H9 (cell line): ENCODE measurements at regions not wholly inside any gene's neighbourhood (a gene's known extent, or its start where the extent isn't known, plus 50 kb on each side); places are given as distances from the start of the nearest gene placed in this dataset.
A peak's percentile ranks its signal among the peaks of the same experiment; 100 is the strongest.

Experiments
- DNase-seq: peaks from one replicate; pipeline ENCODE4 v3.0.0-alpha.2; 2017
- H2AFZ ChIP-seq: one replicate; pipeline ENCODE4 v1.6.1; 2013; ENCODE audit warnings: mild to moderate bottlenecking, low read length, control low read depth, moderate library complexity
- H2AK5ac ChIP-seq: 2 replicates; pipeline ENCODE4 v1.6.1; 2013; ENCODE audit warnings: low read length, control low read depth, mixed read lengths; ENCODE audit not compliant: insufficient read length
- H2BK120ac ChIP-seq: one replicate; pipeline ENCODE4 v1.6.1; 2013; ENCODE audit warnings: low read depth, mild to moderate bottlenecking, low read length, control low read depth, inconsistent platforms; ENCODE audit not compliant: poor library complexity, severe bottlenecking
- H2BK12ac ChIP-seq: 2 replicates; pipeline ENCODE4 v1.6.1; 2013; ENCODE audit warnings: low read length, control low read depth, mixed read lengths, low read depth; ENCODE audit not compliant: insufficient read length
- H2BK15ac ChIP-seq: 2 replicates; pipeline ENCODE4 v1.6.1; 2013; ENCODE audit warnings: low read depth, low read length, control low read depth
- H2BK20ac ChIP-seq: one replicate; pipeline ENCODE4 v1.6.1; 2013; ENCODE audit warnings: low read depth, mild to moderate bottlenecking, low read length, control low read depth, inconsistent platforms; ENCODE audit not compliant: poor library complexity, severe bottlenecking
- H2BK5ac ChIP-seq: 2 replicates; pipeline ENCODE4 v1.6.1; 2013; ENCODE audit warnings: low read length, control low read depth, mixed read lengths; ENCODE audit not compliant: insufficient read length
- H3K14ac ChIP-seq: 2 replicates; pipeline ENCODE4 v1.6.1; 2013; ENCODE audit warnings: low read length, control low read depth; ENCODE audit not compliant: insufficient read depth
- H3K18ac ChIP-seq: 2 replicates; pipeline ENCODE4 v1.6.1; 2013; ENCODE audit warnings: low read depth, mild to moderate bottlenecking, mixed read lengths, low read length, control low read depth; ENCODE audit not compliant: insufficient read length
- H3K23ac ChIP-seq: 2 replicates; pipeline ENCODE4 v1.6.1; 2013; ENCODE audit warnings: low read length, control low read depth, mixed read lengths, low read depth; ENCODE audit not compliant: insufficient read length
- H3K23me2 ChIP-seq: 2 replicates; pipeline ENCODE4 v1.6.1; 2013; ENCODE audit warnings: low read depth, mild to moderate bottlenecking, mixed read lengths, low read length, control low read depth; ENCODE audit not compliant: insufficient read length, poor library complexity, severe bottlenecking
- H3K27ac ChIP-seq: 2 replicates; pipeline ENCODE4 v1.5.1; 2013; ENCODE audit warnings: low read length, control low read depth, mixed read lengths, low read depth; ENCODE audit not compliant: insufficient read length
- H3K27me3 ChIP-seq: 2 replicates; pipeline ENCODE4 v1.6.1; 2013; ENCODE audit warnings: low read length, control low read depth, inconsistent platforms; ENCODE audit not compliant: insufficient read depth
- H3K4ac ChIP-seq: 2 replicates; pipeline ENCODE4 v1.6.1; 2013; ENCODE audit warnings: low read depth, mild to moderate bottlenecking, control low read depth, inconsistent platforms, low read length, moderate library complexity
- H3K4me1 ChIP-seq: 2 replicates; pipeline ENCODE4 v1.6.1; 2013; ENCODE audit warnings: low read length, control low read depth, inconsistent platforms; ENCODE audit not compliant: insufficient read depth
- H3K4me2 ChIP-seq: 2 replicates; pipeline ENCODE4 v1.6.1; 2013; ENCODE audit warnings: low read length, control low read depth, mixed read lengths; ENCODE audit not compliant: insufficient read length, insufficient read depth
- H3K56ac ChIP-seq: 2 replicates; pipeline ENCODE4 v1.6.1; 2013; ENCODE audit warnings: low read depth, mild to moderate bottlenecking, mixed read lengths, low read length, control low read depth; ENCODE audit not compliant: insufficient read length
- H3K79me1 ChIP-seq: 2 replicates; pipeline ENCODE4 v1.6.1; 2013; ENCODE audit warnings: low read depth, mild to moderate bottlenecking, moderate library complexity, low read length, control low read depth, inconsistent platforms; ENCODE audit not compliant: insufficient read depth, poor library complexity, severe bottlenecking
- H3K79me2 ChIP-seq: 2 replicates; pipeline ENCODE4 v1.6.1; 2013; ENCODE audit warnings: low read length, control low read depth, inconsistent platforms; ENCODE audit not compliant: insufficient read depth
- H3K9ac ChIP-seq: 2 replicates; pipeline ENCODE4 v1.6.1; 2013; ENCODE audit warnings: low read length, control low read depth, mixed read lengths; ENCODE audit not compliant: insufficient read length; ENCODE audit errors: extremely low read depth
- H3K9me3 ChIP-seq: one replicate; pipeline ENCODE4 v1.6.1; 2013; ENCODE audit warnings: low read depth, low read length, inconsistent platforms; ENCODE audit not compliant: control insufficient read depth
- H3T11ph ChIP-seq: one replicate; pipeline ENCODE4 v1.6.1; 2013; ENCODE audit warnings: mild to moderate bottlenecking, low read length, control low read depth, inconsistent platforms
- H4K20me1 ChIP-seq: one replicate; pipeline ENCODE4 v1.6.1; 2013; ENCODE audit not compliant: control insufficient read depth, insufficient read length, insufficient read depth
- H4K5ac ChIP-seq: 2 replicates; pipeline ENCODE4 v1.6.1; 2013; ENCODE audit warnings: low read depth, mild to moderate bottlenecking, mixed read lengths, low read length, control low read depth; ENCODE audit not compliant: insufficient read length
- H4K8ac ChIP-seq: replicated peaks from 2 replicates; pipeline ENCODE4 v1.6.1; 2013; ENCODE audit warnings: low read length, control low read depth, mixed read lengths, low read depth; ENCODE audit not compliant: insufficient read length
- H4K91ac ChIP-seq: 2 replicates; pipeline ENCODE4 v1.6.1; 2013; ENCODE audit warnings: low read depth, mild to moderate bottlenecking, moderate library complexity, mixed read lengths, low read length, control low read depth; ENCODE audit not compliant: insufficient read length
- H3K27ac Mint-ChIP-seq, 3 experiments: 2 replicates in 2 of 3; 3 replicates in 1 of 3; pipeline ENCODE4 v1.8.0; 2020 to 2021; ENCODE audit warnings: mixed read lengths in 3 of 3, mild to moderate bottlenecking in 1 of 3, moderate library complexity in 1 of 3
- H3K27me3 Mint-ChIP-seq: 2 replicates; pipeline ENCODE4 v1.8.0; 2021; ENCODE audit warnings: low read depth, mild to moderate bottlenecking, moderate library complexity, mixed read lengths
- H3K36me3 Mint-ChIP-seq, 3 experiments: 2 replicates in 2 of 3; 3 replicates in 1 of 3; pipeline ENCODE4 v1.8.0; 2020 to 2021; ENCODE audit warnings: low read depth in 3 of 3, mixed read lengths in 3 of 3; ENCODE audit not compliant: insufficient read depth in 1 of 3
- H3K4me1 Mint-ChIP-seq, 2 experiments: 2 replicates each; pipeline ENCODE4 v1.8.0; 2020; ENCODE audit warnings: mixed read lengths in 2 of 2
- H3K4me3 Mint-ChIP-seq, 2 experiments: 2 replicates in 1 of 2; 3 replicates in 1 of 2; pipeline ENCODE4 v1.8.0; 2020 to 2021; ENCODE audit warnings: mild to moderate bottlenecking in 2 of 2, mixed read lengths in 2 of 2, moderate library complexity in 1 of 2
- H3K9me3 Mint-ChIP-seq, 2 experiments: 2 replicates in 1 of 2; 3 replicates in 1 of 2; pipeline ENCODE4 v1.8.0; 2020; ENCODE audit warnings: mild to moderate bottlenecking in 2 of 2, mixed read lengths in 2 of 2, moderate library complexity in 1 of 2
- CTCF ChIP-seq: fragments of 200-600 bp; sonication (generic); conservative IDR thresholded peaks from 3 replicates; pipeline ENCODE4 v1.8.0; 2021; ENCODE audit warnings: antibody characterized with exemption, mild to moderate bottlenecking
- WGBS: extraction: QIAGEN DNeasy Blood & Tissue Kit; methylation state at CpG from one replicate; pipeline ENCODE4 v1.1.7; 2013; ENCODE audit warnings: missing lambda C conversion rate, low lambda C conversion rate, mixed read lengths; ENCODE audit not compliant: insufficient read length; ENCODE audit errors: extremely low coverage; 5-methylcytosine and 5-hydroxymethylcytosine counted together

GRCh38 chr1:168480997-168481396 lies 62.8 kb downstream of the XCL2 start:
- H2BK15ac ChIP-seq = no peak overlapping the region
- no peak overlapping the region for H2BK12ac ChIP-seq
- no peak overlapping the region for H3T11ph ChIP-seq
- no peaks in the 10 kb centered on the region; the same call in 1 of the 2 replicates for H3K79me2 ChIP-seq
- H3K9ac ChIP-seq = no peak overlapping the region
- TF ChIP-seq CTCF = no peak
- no peak overlapping the region for H3K4me3 Mint-ChIP-seq
- H3K56ac ChIP-seq = no peak overlapping the region
- H3K18ac ChIP-seq = no peak overlapping the region
- no peaks in the 10 kb centered on the region for H3K27me3 Mint-ChIP-seq
- H4K20me1 ChIP-seq = no peaks in the 10 kb centered on the region
- H3K9me3 ChIP-seq = no peaks in the 10 kb centered on the region
- H3K9me3 Mint-ChIP-seq = no peaks in the 10 kb centered on the region; a peak in 1 of 5 replicates
- peaks cover 11% of the 10 kb centered on the region for H3K4me1 ChIP-seq
- H4K91ac ChIP-seq = no peak overlapping the region
- peaks cover 17% of the 10 kb centered on the region in 2 experiments for H3K4me1 Mint-ChIP-seq
- no peak overlapping the region for H2BK20ac ChIP-seq
- H3K4me2 ChIP-seq = no peak overlapping the region
- H3K27me3 ChIP-seq = no peaks in the 10 kb centered on the region
- no peak overlapping the region for H2BK5ac ChIP-seq
- no peak overlapping the region for H2AFZ ChIP-seq
- no peaks in the 10 kb centered on the region; a peak in 1 of 7 replicates for H3K36me3 Mint-ChIP-seq
- no peak overlapping the region for H3K23ac ChIP-seq
- H4K5ac ChIP-seq = no peak overlapping the region
- no peak overlapping the region for H3K14ac ChIP-seq
- peak overlapping the region in 2 of 3 experiments; percentile 6 to 17; a peak in 3 of 7 replicates for H3K27ac Mint-ChIP-seq
- no peak overlapping the region for H3K4ac ChIP-seq
- H3K23me2 ChIP-seq = no peaks in the 10 kb centered on the region
- H3K27ac ChIP-seq = no peak overlapping the region
- DNase-seq = peak; percentile 53
- no peak overlapping the region for H4K8ac ChIP-seq
- no peak overlapping the region for H2BK120ac ChIP-seq
- no peak overlapping the region for H2AK5ac ChIP-seq
- no peaks in the 10 kb centered on the region for H3K79me1 ChIP-seq
- no CpG with 5 or more reads among the region's 2 CpGs for WGBS
